ENCODE measurements at regions not wholly inside any gene's neighbourhood (a gene's known extent, or its start where the extent isn't known, plus 50 kb on each side); places are given as distances from the start of the nearest gene placed in this dataset.

DNA sequence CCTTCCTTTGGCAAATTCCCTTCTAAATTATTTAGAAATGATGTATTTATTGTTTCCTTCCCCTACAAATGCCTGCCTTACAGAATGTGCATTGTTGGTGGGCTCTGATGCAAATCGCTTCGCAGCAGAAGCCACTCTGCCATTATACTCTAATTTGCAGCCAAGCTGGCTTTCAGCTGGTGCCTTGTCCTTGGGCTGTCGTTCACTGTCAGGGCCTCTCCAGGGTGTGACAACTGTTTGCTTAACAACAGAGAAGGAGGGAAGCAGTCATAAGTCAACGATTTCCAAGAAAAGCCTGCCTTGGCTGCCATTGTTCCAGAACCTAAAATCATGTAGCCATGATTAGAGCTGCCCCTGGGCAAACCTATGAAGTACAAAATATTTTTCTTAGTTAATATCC lies 260.1 kb upstream of the RGMB start:
- H3K9me3 ChIP-seq, result no peaks in the 10 kb centered on the region
- H3K27ac ChIP-seq, result no peak overlapping the region
- no peaks in the 10 kb centered on the region for H3K4me1 ChIP-seq (replicated peaks)
- no peaks in the 10 kb centered on the region for H3K27me3 ChIP-seq (replicated peaks; ENCODE audit: insufficient read depth)
- WGBS, result 43% methylated on average over 4 of the region's 4 CpGs
- intact Hi-C loops (cut with DNase I), result no loop called here
- no peaks in the 10 kb centered on the region for H3K36me3 ChIP-seq
- TF ChIP-seq, protein P1, sequence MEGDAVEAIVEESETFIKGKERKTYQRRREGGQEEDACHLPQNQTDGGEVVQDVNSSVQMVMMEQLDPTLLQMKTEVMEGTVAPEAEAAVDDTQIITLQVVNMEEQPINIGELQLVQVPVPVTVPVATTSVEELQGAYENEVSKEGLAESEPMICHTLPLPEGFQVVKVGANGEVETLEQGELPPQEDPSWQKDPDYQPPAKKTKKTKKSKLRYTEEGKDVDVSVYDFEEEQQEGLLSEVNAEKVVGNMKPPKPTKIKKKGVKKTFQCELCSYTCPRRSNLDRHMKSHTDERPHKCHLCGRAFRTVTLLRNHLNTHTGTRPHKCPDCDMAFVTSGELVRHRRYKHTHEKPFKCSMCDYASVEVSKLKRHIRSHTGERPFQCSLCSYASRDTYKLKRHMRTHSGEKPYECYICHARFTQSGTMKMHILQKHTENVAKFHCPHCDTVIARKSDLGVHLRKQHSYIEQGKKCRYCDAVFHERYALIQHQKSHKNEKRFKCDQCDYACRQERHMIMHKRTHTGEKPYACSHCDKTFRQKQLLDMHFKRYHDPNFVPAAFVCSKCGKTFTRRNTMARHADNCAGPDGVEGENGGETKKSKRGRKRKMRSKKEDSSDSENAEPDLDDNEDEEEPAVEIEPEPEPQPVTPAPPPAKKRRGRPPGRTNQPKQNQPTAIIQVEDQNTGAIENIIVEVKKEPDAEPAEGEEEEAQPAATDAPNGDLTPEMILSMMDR (IDR thresholded peaks at IDR 0.05), result no peak
- no peak for DNase-seq (ENCODE audit: low spot score)
- no peak overlapping the region for H3K4me3 ChIP-seq

DNA sequence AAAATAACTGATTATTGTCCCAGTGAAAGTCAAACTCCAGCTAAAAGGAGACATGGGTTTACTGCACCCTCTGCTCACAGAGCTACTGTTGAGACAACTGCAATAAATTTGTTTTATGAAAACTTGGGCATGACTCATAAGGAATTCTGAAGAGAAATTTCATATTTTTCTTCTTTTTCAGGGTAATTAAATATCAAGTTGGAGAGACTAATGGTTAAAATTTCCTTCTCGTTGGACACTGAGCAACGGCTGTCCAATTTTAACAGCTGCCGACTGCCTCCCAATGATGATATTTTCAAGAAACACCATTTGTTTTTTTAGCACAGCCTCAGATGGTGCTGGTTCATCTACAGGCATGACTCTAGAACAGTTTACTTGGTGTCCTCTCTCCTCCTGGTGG lies 259.2 kb upstream of the RGMB start:
- DNase-seq (ENCODE audit: low spot score), result no peak
- Histone ChIP-seq H3K9me3 (no peaks in the 10 kb centered on the region), H3K27ac (no peak overlapping the region), H3K27me3 (replicated peaks; ENCODE audit: insufficient read depth) (no peaks in the 10 kb centered on the region), H3K4me1 (replicated peaks) (no peaks in the 10 kb centered on the region), H3K4me3 (no peak overlapping the region), H3K36me3 (no peaks in the 10 kb centered on the region)
- intact Hi-C loops (cut with DNase I), result no loop called here
- WGBS, result 62% methylated on average over 3 of the region's 3 CpGs
- TF ChIP-seq POLR2A (IDR thresholded peaks at IDR 0.05) (no peak), POLR2AphosphoS5 (IDR thresholded peaks at IDR 0.05) (no peak)
- TF ChIP-seq, protein P1 (IDR thresholded peaks at IDR 0.05), result no peak

DNA sequence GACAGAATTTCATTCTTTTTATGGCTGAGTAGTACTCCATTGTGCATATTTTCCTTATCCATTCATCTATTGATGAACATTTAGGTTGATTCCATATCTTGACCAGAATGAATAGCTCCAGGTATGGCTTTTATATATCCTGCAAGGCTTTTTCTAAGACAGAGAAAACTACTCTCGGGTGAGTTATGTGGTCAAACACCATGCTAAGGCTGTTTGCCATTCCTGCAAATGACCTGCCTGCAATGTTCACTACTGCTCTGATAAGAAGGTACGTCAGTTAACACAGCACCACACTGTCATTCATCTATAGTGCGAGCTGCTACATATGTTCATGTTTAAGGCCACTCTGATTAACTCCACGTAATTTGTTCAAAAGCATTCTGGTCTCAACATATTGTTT lies 256.8 kb upstream of the RGMB start:
- H3K4me3 ChIP-seq, result no peak overlapping the region
- no peaks in the 10 kb centered on the region for H3K27me3 ChIP-seq (replicated peaks; ENCODE audit: insufficient read depth)
- no peak overlapping the region for H3K27ac ChIP-seq
- WGBS, result 89% methylated on average over 4 of the region's 4 CpGs
- no peaks in the 10 kb centered on the region for H3K36me3 ChIP-seq
- no peaks in the 10 kb centered on the region for H3K9me3 ChIP-seq
- no peaks in the 10 kb centered on the region for H3K4me1 ChIP-seq (replicated peaks)
- no peak for DNase-seq (ENCODE audit: low spot score)
- TF ChIP-seq, protein P1 (IDR thresholded peaks at IDR 0.05), result no peak
- TF ChIP-seq POLR2AphosphoS5 (IDR thresholded peaks at IDR 0.05) (no peak), POLR2A (IDR thresholded peaks at IDR 0.05) (no peak)
- intact Hi-C loops (cut with DNase I), result no loop called here

DNA sequence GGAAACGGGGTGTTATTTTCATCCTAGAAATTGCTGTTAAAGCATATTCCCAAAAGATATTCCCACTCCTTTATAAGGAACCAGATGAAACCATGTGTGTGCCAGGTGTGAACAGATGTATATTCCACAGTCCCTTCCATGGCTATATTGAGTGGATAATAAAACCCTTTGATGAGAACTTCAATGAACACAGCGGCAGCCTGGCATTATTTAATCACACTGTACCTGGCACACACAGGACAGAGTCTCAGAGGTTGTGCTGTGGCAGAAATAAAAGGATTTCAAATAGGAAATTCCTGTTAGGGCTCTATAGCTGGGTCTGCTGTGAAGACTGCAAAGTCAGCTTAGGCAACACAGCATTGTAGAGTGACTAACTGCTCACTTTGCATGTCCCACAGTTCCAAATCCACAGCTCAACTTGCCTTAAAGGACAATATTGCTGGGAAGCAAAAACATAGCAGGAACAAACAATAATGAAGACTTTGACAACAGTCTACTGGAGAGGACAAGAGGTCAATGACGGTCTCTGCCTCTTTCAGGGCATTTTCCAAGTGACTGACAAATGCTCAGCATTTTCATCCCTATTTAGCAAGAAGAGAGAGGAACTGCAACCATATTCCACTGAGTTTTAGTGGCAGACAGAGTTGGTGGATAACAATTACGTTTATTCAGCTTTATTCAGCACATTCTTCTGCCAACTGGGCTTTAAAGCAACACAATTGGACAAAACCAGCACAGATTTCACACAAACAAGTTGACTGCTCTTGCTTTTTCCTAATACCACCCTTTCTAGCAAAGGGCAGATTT lies 255.7 kb upstream of the RGMB start:
- Histone ChIP-seq H3K36me3 (no peaks in the 10 kb centered on the region), H3K4me1 (replicated peaks) (no peaks in the 10 kb centered on the region), H3K4me3 (no peak overlapping the region), H3K9me3 (no peaks in the 10 kb centered on the region), H3K27me3 (replicated peaks; ENCODE audit: insufficient read depth) (no peaks in the 10 kb centered on the region), H3K27ac (no peak overlapping the region)
- intact Hi-C loops (cut with DNase I), result no loop called here
- TF ChIP-seq, protein P1 (IDR thresholded peaks at IDR 0.05), result no peak
- TF ChIP-seq POLR2A (IDR thresholded peaks at IDR 0.05), result no peak
- no peak for TF ChIP-seq POLR2AphosphoS5 (IDR thresholded peaks at IDR 0.05)
- DNase-seq (ENCODE audit: low spot score), result no peak
- WGBS, result 69% methylated on average over 4 of the region's 4 CpGs

DNA sequence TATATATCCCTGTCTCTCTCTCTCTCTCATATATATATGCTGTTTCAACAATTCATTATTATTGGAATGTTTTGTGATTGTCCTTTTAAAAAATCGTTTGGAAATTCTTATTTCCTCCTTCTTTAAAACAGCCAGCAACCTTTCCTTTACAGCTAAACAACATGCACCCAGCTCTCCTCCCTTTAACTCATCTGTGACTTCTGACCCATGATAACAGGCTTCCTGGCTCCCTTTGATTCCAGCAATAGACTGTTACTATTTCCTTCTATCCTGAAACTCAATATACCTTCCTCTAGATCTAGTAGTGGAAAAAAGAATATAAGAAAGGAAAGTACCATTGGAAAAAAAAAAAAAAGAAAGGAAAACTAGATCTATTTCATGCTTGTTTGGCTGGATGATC lies 254.7 kb upstream of the RGMB start:
- TF ChIP-seq POLR2A (IDR thresholded peaks at IDR 0.05) (no peak), POLR2AphosphoS5 (IDR thresholded peaks at IDR 0.05) (no peak)
- TF ChIP-seq, protein P1 (IDR thresholded peaks at IDR 0.05), result no peak
- Histone ChIP-seq H3K27me3 (replicated peaks; ENCODE audit: insufficient read depth) (no peaks in the 10 kb centered on the region), H3K9me3 (no peaks in the 10 kb centered on the region), H3K4me1 (replicated peaks) (no peaks in the 10 kb centered on the region), H3K27ac (no peak overlapping the region), H3K36me3 (no peaks in the 10 kb centered on the region), H3K4me3 (no peak overlapping the region)
- DNase-seq (ENCODE audit: low spot score), result no peak
- intact Hi-C loops (cut with DNase I), result no loop called here
- WGBS, result 28% methylated on average over 1 of the region's 1 CpG
